Osteoblast (primary cell): ENCODE measurements at regions not wholly inside any gene's neighbourhood (a gene's known extent, or its start where the extent isn't known, plus 50 kb on each side); places are given as distances from the start of the nearest gene placed in this dataset.

Experiments
- DNase-seq: peaks from one replicate; pipeline ENCODE4 v3.0.0; 2011; ENCODE audit warnings: low spot score, mixed read lengths; ENCODE audit not compliant: insufficient read length; ENCODE audit errors: missing footprints
- H2AFZ ChIP-seq: 2 replicates; pipeline ENCODE4 v1.6.0; 2011; ENCODE audit warnings: mild to moderate bottlenecking, low read length
- H3K27ac ChIP-seq: 2 replicates; pipeline ENCODE4 v1.5.1; 2011; ENCODE audit warnings: mild to moderate bottlenecking, low read depth, low read length, moderate library complexity
- H3K27me3 ChIP-seq: 2 replicates; pipeline ENCODE4 v1.6.0; 2012; ENCODE audit warnings: mild to moderate bottlenecking, control low read depth, inconsistent platforms, low read length, moderate library complexity; ENCODE audit not compliant: insufficient read depth
- H3K36me3 ChIP-seq: 2 replicates; pipeline ENCODE4 v1.5.1; 2011; ENCODE audit warnings: mild to moderate bottlenecking, low read length, control low read depth, moderate library complexity; ENCODE audit not compliant: insufficient read depth
- H3K4me1 ChIP-seq: 2 replicates; pipeline ENCODE4 v1.5.1; 2011; ENCODE audit warnings: mild to moderate bottlenecking, low read length, control low read depth, moderate library complexity; ENCODE audit not compliant: insufficient read depth
- H3K4me2 ChIP-seq: 2 replicates; pipeline ENCODE4 v1.6.0; 2011; ENCODE audit warnings: mild to moderate bottlenecking, low read length; ENCODE audit not compliant: insufficient read depth
- H3K4me3 ChIP-seq: fragments of 200-600 bp; sonication (generic); 3 replicates; pipeline ENCODE4 v1.5.1; 2012; ENCODE audit warnings: mild to moderate bottlenecking, low read length, inconsistent platforms; ENCODE audit not compliant: insufficient read depth
- H3K79me2 ChIP-seq: 2 replicates; pipeline ENCODE4 v1.6.0; 2012; ENCODE audit warnings: mild to moderate bottlenecking, low read length, control low read depth, inconsistent platforms; ENCODE audit not compliant: insufficient read depth
- H3K9me3 ChIP-seq: 2 replicates; pipeline ENCODE4 v1.5.1; 2011; ENCODE audit warnings: low read depth, low read length, control low read depth
- H4K20me1 ChIP-seq: 2 replicates; pipeline ENCODE4 v1.6.0; 2012; ENCODE audit warnings: mild to moderate bottlenecking, low read length, control low read depth; ENCODE audit not compliant: insufficient read depth
- CTCF ChIP-seq: IDR thresholded peaks from 2 replicates; pipeline ENCODE4 v1.5.1; 2011; ENCODE audit warnings: mild to moderate bottlenecking, low read depth, low read length, moderate library complexity; ENCODE audit errors: extremely low read depth

- Histone ChIP-seq H3K27ac (no peak overlapping the region), H3K4me2 (no peak overlapping the region), H3K4me3 (no peak overlapping the region), H2AFZ (no peak overlapping the region), H3K79me2 (no peaks in the 10 kb centered on the region), H3K4me1 (no peaks in the 10 kb centered on the region), H3K27me3 (no peaks in the 10 kb centered on the region), H3K9me3 (peaks cover 3% of the 10 kb centered on the region), H3K36me3 (no peaks in the 10 kb centered on the region), H4K20me1 (no peaks in the 10 kb centered on the region)
- DNase-seq, result no peak
- TF ChIP-seq CTCF, result no peak
Observed at GRCh38 chr2:56571074-56571473, 387.3 kb downstream of the CCDC85A start.

GRCh38 chr2:56576001-56576400 is 392.2 kb downstream of the CCDC85A start:
- Histone ChIP-seq H3K9me3 (peaks cover 5% of the 10 kb centered on the region), H3K27me3 (no peaks in the 10 kb centered on the region), H3K36me3 (no peaks in the 10 kb centered on the region), H3K79me2 (no peaks in the 10 kb centered on the region), H3K27ac (no peak overlapping the region), H4K20me1 (no peaks in the 10 kb centered on the region), H2AFZ (no peak overlapping the region), H3K4me1 (no peaks in the 10 kb centered on the region), H3K4me2 (no peak overlapping the region), H3K4me3 (no peak overlapping the region)
- no peak for DNase-seq
- TF ChIP-seq CTCF, result no peak

- H3K27me3 ChIP-seq, result no peaks in the 10 kb centered on the region
- no peak overlapping the region for H3K4me3 ChIP-seq
- H3K4me1 ChIP-seq, result no peaks in the 10 kb centered on the region
- no peak overlapping the region for H2AFZ ChIP-seq
- H3K9me3 ChIP-seq, result peaks cover 5% of the 10 kb centered on the region
- H4K20me1 ChIP-seq, result no peaks in the 10 kb centered on the region
- TF ChIP-seq CTCF, result no peak
- H3K36me3 ChIP-seq, result no peaks in the 10 kb centered on the region
- H3K79me2 ChIP-seq, result no peaks in the 10 kb centered on the region
- H3K4me2 ChIP-seq, result no peak overlapping the region
- no peak for DNase-seq
- H3K27ac ChIP-seq, result no peak overlapping the region
Observed at GRCh38 chr2:56580242-56580641, 396.5 kb downstream of the CCDC85A start.

- no peak for TF ChIP-seq CTCF
- H3K27ac ChIP-seq, result no peak overlapping the region
- H3K9me3 ChIP-seq, result no peaks in the 10 kb centered on the region
- no peak overlapping the region for H2AFZ ChIP-seq
- H3K79me2 ChIP-seq, result no peaks in the 10 kb centered on the region
- H3K4me3 ChIP-seq, result no peak overlapping the region
- H3K4me1 ChIP-seq, result no peaks in the 10 kb centered on the region
- H3K36me3 ChIP-seq, result no peaks in the 10 kb centered on the region
- H3K4me2 ChIP-seq, result no peak overlapping the region
- no peak for DNase-seq
- H3K27me3 ChIP-seq, result no peaks in the 10 kb centered on the region
- H4K20me1 ChIP-seq, result no peaks in the 10 kb centered on the region
Observed at GRCh38 chr2:56582570-56582969, 398.8 kb downstream of the CCDC85A start.
